ENCODE measurements at regions not wholly inside any gene's neighbourhood (a gene's known extent, or its start where the extent isn't known, plus 50 kb on each side); places are given as distances from the start of the nearest gene placed in this dataset.

DNA sequence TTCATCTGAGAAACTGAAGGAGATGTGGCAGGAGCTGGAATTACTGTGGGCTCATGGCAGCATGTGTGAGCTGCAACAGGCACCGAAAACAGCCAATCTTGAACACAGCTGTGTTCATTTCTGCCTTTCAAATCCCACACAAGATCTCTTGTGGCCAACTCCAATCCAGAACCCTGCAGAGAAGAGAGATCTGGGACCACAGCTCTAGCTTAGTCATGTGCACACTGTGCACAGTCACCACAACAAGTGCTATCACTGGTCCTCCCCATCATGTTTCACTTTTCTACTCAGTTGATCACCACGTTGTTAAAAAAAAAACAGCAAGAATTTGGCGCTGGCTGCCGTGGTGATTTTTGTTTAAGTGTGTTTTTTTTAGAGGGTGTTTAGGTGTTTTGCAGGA is 254.5 kb upstream of the ELAC2 start (continued):
- no peak for TF ChIP-seq ZNF462 (CRISPR knock-in tag; IDR thresholded peaks at IDR 0.05)

- H3K9me3 Mint-ChIP-seq = no peaks in the 10 kb centered on the region; the same call in 2 of the 3 replicates
- no peak overlapping the region for H3K27ac ChIP-seq (ENCODE audit: low read depth)
- TF ChIP-seq POLR2AphosphoS5 (IDR thresholded peaks at IDR 0.05; ENCODE audit: low read depth) (no peak), ZNF462 (CRISPR knock-in tag; IDR thresholded peaks at IDR 0.05) (no peak), STAT1 (IDR thresholded peaks at IDR 0.05; ENCODE audit: unreplicated experiment) (no peak), EZH2 (IDR thresholded peaks at IDR 0.05; ENCODE audit: low read depth, unreplicated experiment) (no peak), EZH2phosphoT487 (IDR thresholded peaks at IDR 0.05; ENCODE audit: unreplicated experiment) (no peak)
- TF ChIP-seq, protein P1, sequence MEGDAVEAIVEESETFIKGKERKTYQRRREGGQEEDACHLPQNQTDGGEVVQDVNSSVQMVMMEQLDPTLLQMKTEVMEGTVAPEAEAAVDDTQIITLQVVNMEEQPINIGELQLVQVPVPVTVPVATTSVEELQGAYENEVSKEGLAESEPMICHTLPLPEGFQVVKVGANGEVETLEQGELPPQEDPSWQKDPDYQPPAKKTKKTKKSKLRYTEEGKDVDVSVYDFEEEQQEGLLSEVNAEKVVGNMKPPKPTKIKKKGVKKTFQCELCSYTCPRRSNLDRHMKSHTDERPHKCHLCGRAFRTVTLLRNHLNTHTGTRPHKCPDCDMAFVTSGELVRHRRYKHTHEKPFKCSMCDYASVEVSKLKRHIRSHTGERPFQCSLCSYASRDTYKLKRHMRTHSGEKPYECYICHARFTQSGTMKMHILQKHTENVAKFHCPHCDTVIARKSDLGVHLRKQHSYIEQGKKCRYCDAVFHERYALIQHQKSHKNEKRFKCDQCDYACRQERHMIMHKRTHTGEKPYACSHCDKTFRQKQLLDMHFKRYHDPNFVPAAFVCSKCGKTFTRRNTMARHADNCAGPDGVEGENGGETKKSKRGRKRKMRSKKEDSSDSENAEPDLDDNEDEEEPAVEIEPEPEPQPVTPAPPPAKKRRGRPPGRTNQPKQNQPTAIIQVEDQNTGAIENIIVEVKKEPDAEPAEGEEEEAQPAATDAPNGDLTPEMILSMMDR (conservative IDR thresholded peaks at IDR 0.05; ENCODE audit: low read depth in 2 of 2) = no peak
These were observed 251.2 kb upstream of the ELAC2 start for GRCh38 chr17:13268791-13269595.

More at GRCh38 chr17:13268791-13269595, 251.2 kb upstream of the ELAC2 start:
- Mint-ChIP-seq H3K36me3 (ENCODE audit: low read depth) (no peaks in the 10 kb centered on the region), H3K27ac (no peak overlapping the region), H3K4me3 (no peak overlapping the region), H3K4me1 (no peaks in the 10 kb centered on the region; the same call in 2 of the 3 replicates), H3K27me3 (ENCODE audit: insufficient read depth, low read depth, poor library complexity) (peaks cover 3% of the 10 kb centered on the region)
- H4K20me1 ChIP-seq (replicated peaks; ENCODE audit: insufficient read depth) = no peaks in the 10 kb centered on the region
- no peaks in the 10 kb centered on the region for H3F3A ChIP-seq (replicated peaks; ENCODE audit: low read depth)
- H3K27me3 ChIP-seq (ENCODE audit: insufficient read depth) = no peaks in the 10 kb centered on the region
- no peak for ATAC-seq
- DNase-seq (ENCODE audit: low spot score) = no peak
- no peaks in the 10 kb centered on the region for H3K79me2 ChIP-seq (replicated peaks; ENCODE audit: insufficient read depth)
- no peaks in the 10 kb centered on the region; the same call in 1 of the 2 replicates for H3K4me1 ChIP-seq (ENCODE audit: insufficient read depth)
- no peak overlapping the region for H3K4me3 ChIP-seq
- H3K4me2 ChIP-seq = no peak overlapping the region
- peaks cover 10% of the 10 kb centered on the region for H3K9me2 ChIP-seq (ENCODE audit: insufficient read depth)
- no peaks in the 10 kb centered on the region for H3K36me3 ChIP-seq (ENCODE audit: insufficient read depth)
- H2AFZ ChIP-seq = no peak overlapping the region
